Stimulated activated CD8-positive, alpha-beta memory T cell treated with anti-CD3 and anti-CD28 coated beads, Interleukin-7, amount 100 ng/mL, for 4 hours (primary cell): ENCODE measurements at regions not wholly inside any gene's neighbourhood (a gene's known extent, or its start where the extent isn't known, plus 50 kb on each side); places are given as distances from the start of the nearest gene placed in this dataset.

Experiments
- DNase-seq, 2 donors: peaks; one replicate each; pipeline ENCODE4 v3.0.0-alpha.2; 2020; ENCODE audit warnings: low read depth in 2 of 2

DNA sequence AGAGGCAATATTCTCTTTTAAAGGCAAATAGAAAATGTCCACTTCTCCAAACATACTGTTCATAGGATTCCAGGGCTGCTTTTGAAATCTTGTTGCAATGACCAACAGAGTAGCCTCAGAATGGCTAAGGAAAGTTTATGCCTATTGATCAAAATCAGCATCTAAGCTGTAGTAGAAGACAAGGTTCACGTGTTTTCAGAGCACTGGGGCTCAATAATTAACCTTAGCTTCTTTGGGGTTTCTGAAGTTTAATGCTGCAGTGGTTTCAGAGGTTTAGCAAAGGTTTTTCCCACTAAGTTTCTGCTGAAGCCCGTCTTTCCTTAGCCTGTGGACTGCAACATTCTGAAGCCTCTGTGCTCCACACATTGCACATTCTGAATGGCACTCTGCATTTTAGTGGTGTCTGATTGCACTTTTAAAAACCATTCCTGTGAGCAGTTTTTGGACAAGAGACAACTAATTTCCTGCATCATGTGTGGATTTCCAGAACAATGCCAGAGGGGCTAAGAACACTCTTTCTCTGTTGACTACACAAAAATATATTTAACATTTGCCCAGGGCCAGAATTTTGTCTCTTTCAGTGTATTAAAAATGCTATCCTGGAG lies 342.5 kb downstream of the PTEN start:
- DNase-seq: no peak

DNA sequence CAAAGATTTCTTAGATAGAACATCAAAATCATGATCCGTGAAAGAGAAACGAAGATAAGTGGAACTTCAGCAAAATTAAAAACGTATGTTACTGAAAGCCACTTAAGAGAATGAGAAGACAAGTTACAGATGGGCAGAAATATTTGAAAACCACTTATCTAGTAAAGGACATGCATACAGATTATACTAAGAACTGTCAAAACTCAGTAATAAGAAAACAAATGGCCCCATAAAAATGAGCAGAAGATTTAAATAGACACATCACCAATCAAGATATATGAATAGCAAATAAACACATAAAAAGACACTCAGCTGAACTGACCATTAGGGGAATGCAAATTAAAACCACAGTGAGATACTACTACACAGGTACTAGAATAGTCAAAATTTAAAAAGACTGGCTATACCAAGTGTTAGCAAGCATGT lies 343.7 kb downstream of the PTEN start:
- DNase-seq: no peak

DNA sequence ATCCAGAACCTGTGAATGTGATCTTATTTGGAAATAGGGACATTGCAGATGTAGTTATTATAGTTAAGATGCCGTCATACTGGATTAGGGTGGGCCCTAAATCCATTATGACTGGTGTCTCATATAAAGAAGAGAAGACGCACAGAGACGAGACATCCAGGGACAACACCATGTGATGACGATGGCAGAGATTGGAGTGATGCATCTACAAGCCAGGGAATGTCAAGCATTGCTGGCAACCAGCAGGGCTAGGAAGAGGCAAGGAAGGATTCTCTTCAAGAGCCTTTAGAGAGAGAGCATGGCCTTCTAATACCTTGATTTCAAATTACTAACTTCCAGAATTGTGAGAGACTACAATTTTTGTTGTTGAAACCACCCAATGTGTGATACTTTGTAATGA lies 345.8 kb downstream of the PTEN start:
- DNase-seq: no peak

DNA sequence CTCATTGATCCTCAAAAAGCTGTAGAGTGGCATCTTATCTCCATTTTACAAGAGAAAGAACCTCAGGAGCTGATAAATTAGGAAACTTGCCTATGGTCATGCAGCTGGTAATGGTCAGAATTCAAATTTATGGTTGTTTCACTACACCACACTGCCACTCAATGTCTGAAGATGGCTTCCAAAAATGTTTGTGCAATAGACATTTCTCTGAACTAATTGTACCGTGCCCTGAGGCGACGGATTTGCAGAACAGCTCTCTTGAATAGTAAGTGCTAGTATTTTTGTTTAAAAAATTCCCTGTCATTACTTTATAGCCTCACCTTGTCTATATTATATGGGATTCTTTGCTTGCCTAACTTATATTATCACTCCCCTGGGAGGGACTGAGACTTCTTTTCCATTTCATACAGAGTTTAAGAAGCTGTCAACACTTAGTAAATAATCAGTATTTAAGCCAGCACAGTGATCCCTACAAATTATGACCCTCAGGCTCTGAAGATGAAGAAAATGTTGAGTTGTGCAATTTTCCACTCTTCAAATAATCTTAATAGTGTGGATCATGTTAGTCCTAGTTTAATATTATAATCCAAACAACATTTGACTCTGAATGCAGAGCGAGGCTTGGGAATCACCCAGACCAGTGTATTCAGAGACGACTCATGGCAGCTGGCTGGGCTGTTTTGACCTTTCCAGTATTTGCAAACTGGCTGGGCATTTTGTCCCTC lies 346.6 kb downstream of the PTEN start:
- DNase-seq: no peak

DNA sequence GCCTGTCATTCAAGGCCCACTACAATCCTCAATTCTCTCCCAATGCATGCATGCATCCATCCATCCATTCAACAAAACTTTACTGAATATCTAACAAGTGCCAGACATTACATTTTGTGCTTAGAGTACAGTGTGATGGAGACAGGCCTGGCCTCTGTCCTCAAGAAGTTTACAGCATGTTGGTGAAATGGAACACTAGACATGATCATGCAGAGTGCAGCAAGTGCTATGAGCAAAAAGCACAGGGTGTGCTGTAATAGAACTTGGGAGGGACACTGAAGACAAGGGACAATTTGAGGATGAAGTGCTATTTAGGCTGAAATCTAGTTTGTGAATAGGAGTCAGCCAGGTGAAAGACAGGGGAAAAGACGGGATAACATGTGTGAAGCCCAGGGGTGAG lies 347.8 kb downstream of the PTEN start:
- no peak for DNase-seq

DNA sequence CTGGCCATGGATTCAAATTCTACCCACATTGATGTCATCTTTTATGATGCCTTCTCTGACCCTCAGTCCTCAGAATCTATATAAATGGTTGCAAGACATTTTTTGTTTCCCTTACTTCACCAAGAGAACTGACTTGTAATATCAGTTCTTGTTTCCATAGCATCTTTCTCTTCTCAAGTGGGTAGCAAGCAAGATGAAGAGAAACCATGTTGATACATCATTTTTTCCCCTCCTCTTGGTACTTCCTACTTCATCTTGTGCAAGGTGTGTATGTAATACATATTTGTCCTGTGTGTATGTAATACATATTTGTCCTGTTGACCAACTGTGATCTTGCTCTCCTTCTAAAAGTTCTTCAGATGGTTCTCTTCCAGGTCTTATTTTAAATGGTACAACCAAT lies 348.6 kb downstream of the PTEN start:
- no peak for DNase-seq

DNA sequence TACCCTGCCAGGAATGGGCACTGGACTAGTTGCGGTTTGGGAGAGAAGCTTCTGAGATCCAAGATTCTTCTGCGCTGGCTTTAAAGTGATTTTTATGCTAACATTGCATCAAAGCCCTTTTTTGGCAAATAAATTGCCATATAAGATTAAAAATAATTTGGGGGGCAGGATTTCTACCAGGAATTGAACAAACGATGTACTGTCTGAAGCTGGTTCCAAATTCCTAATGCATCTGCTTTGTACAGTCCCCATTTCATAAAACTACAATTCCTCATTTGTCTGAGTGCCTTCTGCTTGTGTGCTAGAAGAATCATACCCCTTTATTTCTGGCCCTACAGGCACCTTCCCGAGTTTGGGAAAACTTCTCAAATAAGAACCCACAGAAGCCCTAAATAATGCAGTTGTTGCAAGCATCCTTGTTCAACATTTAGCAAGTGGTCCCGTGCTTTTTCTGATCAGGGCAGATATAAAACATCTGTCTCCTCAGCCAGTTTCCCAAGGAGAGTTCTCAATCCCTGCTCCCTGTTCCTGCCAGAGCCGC lies 349.7 kb downstream of the PTEN start:
- DNase-seq: no peak

DNA sequence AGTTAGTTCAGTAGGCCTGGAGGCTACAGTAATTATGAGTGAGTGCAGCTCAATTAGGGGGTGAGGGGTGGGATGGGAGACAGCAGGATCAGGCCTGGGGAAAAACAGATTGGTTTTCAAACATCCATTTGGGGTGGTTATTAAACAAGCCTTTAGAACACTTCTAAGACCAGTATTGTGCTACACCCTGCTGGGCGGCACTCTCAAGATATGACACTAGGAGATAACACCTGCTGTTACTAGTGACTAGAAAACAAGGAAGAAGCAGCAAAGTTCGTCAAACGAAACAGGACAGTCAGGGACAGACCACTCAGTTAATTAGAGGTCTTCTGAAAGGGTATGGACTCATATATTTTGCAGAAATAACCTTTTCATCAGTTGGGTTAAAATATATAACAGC lies 353.6 kb downstream of the PTEN start:
- DNase-seq: no peak

DNA sequence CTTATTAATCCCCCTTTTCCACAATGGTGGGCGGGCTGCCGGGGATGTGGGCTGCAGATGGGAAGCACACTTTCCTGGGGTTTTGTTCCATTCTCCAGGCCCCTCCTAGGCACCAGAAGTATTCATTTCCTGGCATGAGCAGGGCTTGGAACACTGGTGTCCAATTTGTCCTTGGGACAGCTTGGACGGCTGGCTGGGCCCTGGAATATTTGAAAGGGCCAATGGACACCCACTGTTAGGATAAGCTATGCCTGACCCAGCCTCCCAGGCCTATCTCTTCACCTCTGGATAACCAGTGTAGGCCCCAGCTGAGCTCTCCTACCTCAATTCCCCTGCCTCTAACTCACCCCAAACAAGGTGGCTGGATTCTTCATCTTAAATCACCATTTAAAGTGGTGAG lies 354.9 kb downstream of the PTEN start:
- DNase-seq: no peak

DNA sequence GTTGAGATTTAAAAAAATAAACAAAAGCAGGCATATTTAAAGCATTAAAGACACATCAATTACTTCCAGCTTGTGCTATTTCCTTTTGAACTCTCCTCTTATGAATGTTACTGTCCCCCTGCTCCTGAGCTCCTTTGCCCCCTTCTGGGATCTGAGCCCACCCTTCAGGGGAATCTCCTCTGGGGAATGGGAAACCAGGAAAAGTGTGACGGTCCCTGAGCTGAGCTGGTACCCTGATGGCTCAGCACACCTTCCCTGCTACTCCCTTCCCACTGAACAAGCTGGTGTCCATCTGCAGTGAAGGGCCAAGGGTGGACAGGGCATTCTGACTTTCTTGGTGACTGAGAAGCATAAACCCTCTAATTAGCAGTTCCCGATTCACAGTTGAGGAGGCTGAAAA lies 356.3 kb downstream of the PTEN start:
- no peak for DNase-seq

DNA sequence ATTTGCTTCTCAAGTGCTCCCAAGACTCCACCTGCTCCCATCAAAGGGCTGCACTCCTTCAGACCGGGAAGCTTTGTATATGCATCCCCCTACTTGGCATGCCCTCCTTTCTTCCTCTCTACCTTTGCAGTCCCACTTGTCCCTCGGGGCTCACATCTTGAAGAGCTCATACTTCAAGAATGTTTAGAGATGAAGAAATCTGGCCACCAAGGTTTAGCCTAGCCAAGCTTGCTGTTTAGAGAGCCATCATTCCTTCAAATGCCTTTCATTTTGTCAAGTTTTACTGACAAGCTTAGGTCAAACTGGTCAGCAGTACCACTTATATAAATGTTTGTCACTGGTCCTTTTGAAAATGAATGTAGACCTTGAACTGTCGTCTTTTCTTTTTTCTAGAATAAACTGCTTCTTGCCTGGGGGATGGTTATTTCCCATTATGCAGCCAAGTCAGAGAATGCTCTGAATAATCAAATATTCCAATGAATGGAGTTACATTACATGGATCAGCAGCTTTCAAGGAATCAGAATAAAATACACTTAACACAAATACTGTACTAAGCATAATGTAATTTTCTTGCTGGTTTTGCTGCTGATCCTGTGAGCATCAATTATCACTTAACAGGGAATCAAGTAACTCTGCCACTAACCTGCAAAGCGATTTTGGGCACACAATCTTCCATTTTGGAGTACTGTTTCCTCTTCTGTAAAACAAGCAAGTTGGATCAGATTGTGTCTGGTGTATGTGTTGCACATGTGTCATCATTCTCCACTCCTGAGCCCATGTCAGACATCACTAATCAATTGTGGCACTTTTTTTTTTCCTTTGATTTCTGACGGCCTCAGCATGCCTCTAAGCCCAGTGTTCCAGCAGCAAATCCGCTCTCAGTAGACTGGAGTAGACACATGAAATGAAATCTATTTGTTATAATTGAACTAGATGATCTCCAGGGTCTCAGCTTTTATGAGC lies 357.9 kb downstream of the PTEN start:
- DNase-seq: no peak

DNA sequence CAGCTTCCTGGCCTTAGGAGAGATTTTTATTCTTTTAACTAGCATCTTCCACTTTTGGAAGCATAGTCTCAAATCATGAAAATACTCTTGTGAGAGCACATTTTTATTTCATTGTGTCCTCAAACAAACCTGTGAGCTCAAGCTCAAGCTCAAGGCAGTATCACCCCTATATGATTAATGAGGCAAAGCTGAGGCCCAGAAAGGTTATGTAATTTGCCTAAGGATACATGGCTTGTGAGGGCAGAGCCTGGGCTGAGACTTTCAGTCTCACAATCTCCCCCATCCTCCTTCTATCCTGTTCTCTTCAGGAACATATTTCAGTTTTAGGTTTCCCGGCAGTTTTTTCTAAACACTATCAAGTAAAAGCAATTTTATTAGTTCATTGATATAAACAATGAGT lies 359.5 kb downstream of the PTEN start:
- DNase-seq: no peak
